Smooth muscle cell (in vitro differentiated cells): ENCODE measurements at regions not wholly inside any gene's neighbourhood (a gene's known extent, or its start where the extent isn't known, plus 50 kb on each side); places are given as distances from the start of the nearest gene placed in this dataset.

Experiments used
- DNase-seq: peaks from one replicate; lab custom pipeline; 2025; ENCODE audit not compliant: unreplicated experiment; lab: John Stamatoyannopoulos, UW
- H2AFZ ChIP-seq: fragments of 200-600 bp; sonication (generic); 2 replicates; pipeline ENCODE4 v1.6.0; 2016; ENCODE audit warnings: antibody characterized with exemption, low read depth, mild to moderate bottlenecking
- H3F3A ChIP-seq: fragments of 200-600 bp; sonication (generic); 2 replicates; pipeline ENCODE4 v1.6.0; 2017; ENCODE audit warnings: antibody characterized with exemption, low read depth
- H3K27ac ChIP-seq: fragments of 200-600 bp; sonication (generic); 2 replicates; pipeline ENCODE4 v1.5.1; 2016; ENCODE audit warnings: low read depth, mild to moderate bottlenecking
- H3K27me3 ChIP-seq: fragments of 200-600 bp; sonication (generic); 2 replicates; pipeline ENCODE4 v1.6.1; 2016; ENCODE audit warnings: low read depth, mild to moderate bottlenecking
- H3K36me3 ChIP-seq: fragments of 200-600 bp; sonication (generic); 2 replicates; pipeline ENCODE4 v1.5.1; 2016; ENCODE audit warnings: low read depth
- H3K4me1 ChIP-seq: fragments of 200-600 bp; sonication (generic); 2 replicates; pipeline ENCODE4 v1.5.1; 2016; ENCODE audit warnings: low read depth
- H3K4me2 ChIP-seq: fragments of 200-600 bp; sonication (generic); 2 replicates; pipeline ENCODE4 v1.6.0; 2016; ENCODE audit warnings: mild to moderate bottlenecking
- H3K4me3 ChIP-seq: fragments of 200-600 bp; sonication (generic); 2 replicates; pipeline ENCODE4 v1.5.1; 2016; ENCODE audit warnings: mild to moderate bottlenecking
- H3K79me2 ChIP-seq: fragments of 200-600 bp; sonication (generic); 2 replicates; pipeline ENCODE4 v1.6.0; 2016; ENCODE audit warnings: low read depth, mild to moderate bottlenecking
- H3K9ac ChIP-seq: fragments of 200-600 bp; sonication (generic); 2 replicates; pipeline ENCODE4 v1.6.0; 2016; ENCODE audit warnings: low read depth
- H3K9me3 ChIP-seq: fragments of 200-600 bp; sonication (generic); replicated peaks from 2 replicates; pipeline ENCODE4 v1.5.1; 2016; ENCODE audit warnings: low read depth
- H4K20me1 ChIP-seq: fragments of 200-600 bp; sonication (generic); 2 replicates; pipeline ENCODE4 v1.6.0; 2016; ENCODE audit warnings: low read depth
- CTCF ChIP-seq: fragments of 200-600 bp; sonication (generic); IDR thresholded peaks from 2 replicates; pipeline ENCODE4 v1.5.1; 2017; ENCODE audit warnings: borderline replicate concordance, mild to moderate bottlenecking, antibody characterized with exemption; ENCODE audit not compliant: insufficient read depth, poor library complexity, severe bottlenecking
- WGBS: methylation state at CpG from one replicate; pipeline ENCODE4 v1.1.7; 2016; ENCODE audit warnings: low lambda C conversion rate; 5-methylcytosine and 5-hydroxymethylcytosine counted together

GRCh38 chr3:109480014-109480413 is 142.7 kb upstream of the DPPA4 start:
- no peaks in the 10 kb centered on the region for H3K9me3 ChIP-seq
- H3K36me3 ChIP-seq: no peaks in the 10 kb centered on the region
- no peak overlapping the region for H2AFZ ChIP-seq
- TF ChIP-seq CTCF: no peak
- WGBS: 69% methylated on average over 1 of the region's 1 CpG
- no peak for DNase-seq
- H4K20me1 ChIP-seq: no peaks in the 10 kb centered on the region
- H3F3A ChIP-seq: no peaks in the 10 kb centered on the region
- H3K27ac ChIP-seq: no peak overlapping the region
- no peaks in the 10 kb centered on the region for H3K4me1 ChIP-seq
- no peaks in the 10 kb centered on the region for H3K79me2 ChIP-seq
- H3K4me2 ChIP-seq: no peak overlapping the region
- peaks cover 5% of the 10 kb centered on the region for H3K27me3 ChIP-seq
- H3K4me3 ChIP-seq: no peak overlapping the region
- H3K9ac ChIP-seq: no peak overlapping the region

- Histone ChIP-seq H3K9me3 (no peaks in the 10 kb centered on the region), H2AFZ (no peak overlapping the region), H3K4me3 (no peak overlapping the region), H3K27me3 (peaks cover 2% of the 10 kb centered on the region), H3K4me2 (no peak overlapping the region), H3K79me2 (no peaks in the 10 kb centered on the region), H3K36me3 (no peaks in the 10 kb centered on the region), H3F3A (no peaks in the 10 kb centered on the region), H3K9ac (no peak overlapping the region), H3K4me1 (no peaks in the 10 kb centered on the region), H4K20me1 (no peaks in the 10 kb centered on the region), H3K27ac (no peak overlapping the region)
- 96% methylated on average over 1 of the region's 1 CpG for WGBS
- no peak for TF ChIP-seq CTCF
- no peak for DNase-seq
These were observed 141.3 kb upstream of the DPPA4 start for GRCh38 chr3:109478614-109479013.

- no peaks in the 10 kb centered on the region for H3K36me3 ChIP-seq
- no peak for TF ChIP-seq CTCF
These were observed 123.6 kb upstream of the DPPA4 start for GRCh38 chr3:109460961-109461360.

GRCh38 chr3:109445210-109445609 is 107.9 kb upstream of the DPPA4 start:
- H3K36me3 ChIP-seq: no peaks in the 10 kb centered on the region
- H2AFZ ChIP-seq: no peak overlapping the region
- H3F3A ChIP-seq: no peaks in the 10 kb centered on the region
- WGBS: 82% methylated on average over 3 of the region's 3 CpGs
- no peak overlapping the region for H3K9ac ChIP-seq
- H3K9me3 ChIP-seq: peaks cover 4% of the 10 kb centered on the region
- no peak overlapping the region for H3K4me2 ChIP-seq
- H3K79me2 ChIP-seq: no peaks in the 10 kb centered on the region
- no peak for DNase-seq
- no peaks in the 10 kb centered on the region for H3K27me3 ChIP-seq
- no peak overlapping the region for H3K27ac ChIP-seq
- no peaks in the 10 kb centered on the region for H3K4me1 ChIP-seq
- TF ChIP-seq CTCF: no peak
- no peak overlapping the region for H3K4me3 ChIP-seq
- no peaks in the 10 kb centered on the region for H4K20me1 ChIP-seq

More at GRCh38 chr3:109460961-109461360, 123.6 kb upstream of the DPPA4 start:
- H3K79me2 ChIP-seq: no peaks in the 10 kb centered on the region
- no peak overlapping the region for H2AFZ ChIP-seq
- H3K4me2 ChIP-seq: no peak overlapping the region
- H3K9me3 ChIP-seq: no peaks in the 10 kb centered on the region
- no peak overlapping the region for H3K9ac ChIP-seq
- H3K4me3 ChIP-seq: no peak overlapping the region
- 68% methylated on average over 3 of the region's 3 CpGs for WGBS
- no peaks in the 10 kb centered on the region for H3F3A ChIP-seq
- no peak for DNase-seq
- no peaks in the 10 kb centered on the region for H4K20me1 ChIP-seq
- no peak overlapping the region for H3K27ac ChIP-seq
- no peaks in the 10 kb centered on the region for H3K27me3 ChIP-seq
- no peaks in the 10 kb centered on the region for H3K4me1 ChIP-seq
